Neural cell (in vitro differentiated cells): ENCODE measurements at regions not wholly inside any gene's neighbourhood (a gene's known extent, or its start where the extent isn't known, plus 50 kb on each side); places are given as distances from the start of the nearest gene placed in this dataset.

Source experiments
- H2AFZ ChIP-seq: fragments of 200-600, 300-800 bp; sonication (generic), shearing (Covaris generic); 2 replicates; pipeline ENCODE4 v1.6.0; 2014; ENCODE audit warnings: low read depth, mild to moderate bottlenecking, antibody characterized with exemption, low read length, moderate library complexity
- H3F3A ChIP-seq: fragments of 200-600 bp; shearing (Covaris generic); 2 replicates; pipeline ENCODE4 v1.6.1; 2016; ENCODE audit warnings: mild to moderate bottlenecking, moderate library complexity, mixed read lengths, antibody characterized with exemption, low read length; ENCODE audit not compliant: insufficient read depth, poor library complexity, severe bottlenecking
- H3K27ac ChIP-seq: fragments of 200-600, 300-800 bp; sonication (generic), shearing (Covaris generic); 2 replicates; pipeline ENCODE4 v1.5.1; 2014; ENCODE audit warnings: mild to moderate bottlenecking, low read length, moderate library complexity
- H3K27me3 ChIP-seq: fragments of 300-800, 200-600 bp; sonication (generic), shearing (Covaris generic); 2 replicates; pipeline ENCODE4 v1.6.0; 2014; ENCODE audit warnings: mild to moderate bottlenecking, low read depth, low read length, moderate library complexity; ENCODE audit not compliant: insufficient read depth
- H3K36me3 ChIP-seq: fragments of 300-800, 200-600 bp; sonication (generic), shearing (Covaris generic); 2 replicates; pipeline ENCODE4 v1.5.1; 2014; ENCODE audit warnings: mild to moderate bottlenecking, antibody characterized with exemption, low read length, moderate library complexity; ENCODE audit not compliant: insufficient read depth
- H3K4me2 ChIP-seq: fragments of 300-800, 200-600 bp; sonication (generic), shearing (Covaris generic); 2 replicates; pipeline ENCODE4 v1.6.0; 2014; ENCODE audit warnings: mild to moderate bottlenecking, low read length
- H3K4me3 ChIP-seq: fragments of 300-800, 200-600 bp; sonication (generic), shearing (Covaris generic); 2 replicates; pipeline ENCODE4 v1.5.1; 2014; ENCODE audit warnings: mild to moderate bottlenecking, low read length, moderate library complexity
- H3K79me2 ChIP-seq: fragments of 200-600 bp; shearing (Covaris generic); replicated peaks from 2 replicates; pipeline ENCODE4 v1.6.0; 2014; ENCODE audit warnings: mild to moderate bottlenecking, low read length, moderate library complexity; ENCODE audit not compliant: insufficient read depth
- H3K9ac ChIP-seq: fragments of 300-800, 200-600 bp; sonication (generic), shearing (Covaris generic); 2 replicates; pipeline ENCODE4 v1.6.1; 2016; ENCODE audit warnings: mild to moderate bottlenecking, low read length, mixed read lengths
- H3K9me2 ChIP-seq: fragments of 200-600 bp; shearing (Covaris generic); 2 replicates; pipeline ENCODE4 v1.6.1; 2016; ENCODE audit warnings: mild to moderate bottlenecking, low read length, mixed read lengths; ENCODE audit not compliant: insufficient read depth
- H3K9me3 ChIP-seq: fragments of 200-600, 300-800 bp; sonication (generic), shearing (Covaris generic); 2 replicates; pipeline ENCODE4 v1.6.1; 2016; ENCODE audit warnings: mild to moderate bottlenecking, mixed run types, low read length, moderate library complexity, mixed read lengths
- H4K20me1 ChIP-seq: fragments of 200-600 bp; shearing (Covaris generic); 2 replicates; pipeline ENCODE4 v1.6.1; 2016; ENCODE audit warnings: mild to moderate bottlenecking, mixed run types; ENCODE audit not compliant: insufficient read depth
- EP300 ChIP-seq: fragments of 450-650 bp; conservative IDR thresholded peaks from 2 replicates; pipeline ENCODE4 v1.6.1; 2014; ENCODE audit warnings: antibody characterized with exemption, mild to moderate bottlenecking, moderate library complexity; ENCODE audit not compliant: poor library complexity, severe bottlenecking
- EZH2 ChIP-seq: fragments of 200-600, 300-800 bp; shearing (Covaris generic), sonication (generic); IDR thresholded peaks from 2 replicates; pipeline ENCODE4 v1.6.1; 2014; ENCODE audit warnings: antibody characterized with exemption, low read length, borderline replicate concordance, mild to moderate bottlenecking; ENCODE audit not compliant: insufficient read depth, poor library complexity, severe bottlenecking
- MXI1 ChIP-seq: fragments of 450-650 bp; conservative IDR thresholded peaks from 2 replicates; pipeline ENCODE4 v1.6.1; 2014; ENCODE audit warnings: antibody characterized with exemption, mild to moderate bottlenecking; ENCODE audit not compliant: poor library complexity, severe bottlenecking
- POLR2AphosphoS5 ChIP-seq: IDR thresholded peaks from 2 replicates; pipeline ENCODE4 v1.6.1; 2012
- RAD21 ChIP-seq: fragments of 450-650 bp; conservative IDR thresholded peaks from 2 replicates; pipeline ENCODE4 v1.6.1; 2014; ENCODE audit warnings: antibody characterized with exemption, mild to moderate bottlenecking, moderate library complexity
- REST ChIP-seq: IDR thresholded peaks from 2 replicates; pipeline ENCODE4 v1.6.1; 2012; ENCODE audit warnings: borderline replicate concordance
- SMC3 ChIP-seq: fragments of 450-650 bp; conservative IDR thresholded peaks from 2 replicates; pipeline ENCODE4 v1.6.1; 2014; ENCODE audit warnings: antibody characterized with exemption, mild to moderate bottlenecking, moderate library complexity; ENCODE audit not compliant: poor library complexity
- TAF1 ChIP-seq: IDR thresholded peaks from 2 replicates; pipeline ENCODE4 v1.6.1; 2012; ENCODE audit warnings: low read depth
- TF ChIP-seq, protein P1 (sequence below): fragments of 450-650 bp; IDR thresholded peaks from 2 replicates; pipeline ENCODE4 v1.5.1; 2014; ENCODE audit warnings: antibody characterized with exemption, mild to moderate bottlenecking, moderate library complexity; ENCODE audit not compliant: poor library complexity, severe bottlenecking

GRCh38 chr3:150165396-150166094 lies 194.8 kb upstream of the PFN2 start:
- no peak overlapping the region for H2AFZ ChIP-seq
- no peaks in the 10 kb centered on the region for H3K79me2 ChIP-seq
- H3K9me3 ChIP-seq: no peaks in the 10 kb centered on the region
- no peaks in the 10 kb centered on the region for H3K27me3 ChIP-seq
- H3K36me3 ChIP-seq: no peaks in the 10 kb centered on the region
- H4K20me1 ChIP-seq: no peaks in the 10 kb centered on the region
- no peaks in the 10 kb centered on the region for H3K9me2 ChIP-seq
- TF ChIP-seq RAD21 (no peak), REST (no peak), EZH2 (no peak), SMC3 (no peak), POLR2AphosphoS5 (no peak), TAF1 (no peak), MXI1 (no peak), EP300 (no peak)
- TF ChIP-seq, protein P1, sequence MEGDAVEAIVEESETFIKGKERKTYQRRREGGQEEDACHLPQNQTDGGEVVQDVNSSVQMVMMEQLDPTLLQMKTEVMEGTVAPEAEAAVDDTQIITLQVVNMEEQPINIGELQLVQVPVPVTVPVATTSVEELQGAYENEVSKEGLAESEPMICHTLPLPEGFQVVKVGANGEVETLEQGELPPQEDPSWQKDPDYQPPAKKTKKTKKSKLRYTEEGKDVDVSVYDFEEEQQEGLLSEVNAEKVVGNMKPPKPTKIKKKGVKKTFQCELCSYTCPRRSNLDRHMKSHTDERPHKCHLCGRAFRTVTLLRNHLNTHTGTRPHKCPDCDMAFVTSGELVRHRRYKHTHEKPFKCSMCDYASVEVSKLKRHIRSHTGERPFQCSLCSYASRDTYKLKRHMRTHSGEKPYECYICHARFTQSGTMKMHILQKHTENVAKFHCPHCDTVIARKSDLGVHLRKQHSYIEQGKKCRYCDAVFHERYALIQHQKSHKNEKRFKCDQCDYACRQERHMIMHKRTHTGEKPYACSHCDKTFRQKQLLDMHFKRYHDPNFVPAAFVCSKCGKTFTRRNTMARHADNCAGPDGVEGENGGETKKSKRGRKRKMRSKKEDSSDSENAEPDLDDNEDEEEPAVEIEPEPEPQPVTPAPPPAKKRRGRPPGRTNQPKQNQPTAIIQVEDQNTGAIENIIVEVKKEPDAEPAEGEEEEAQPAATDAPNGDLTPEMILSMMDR: no peak
- H3K27ac ChIP-seq: no peak overlapping the region
- no peak overlapping the region for H3K4me3 ChIP-seq
- H3K9ac ChIP-seq: no peak overlapping the region
- no peaks in the 10 kb centered on the region for H3F3A ChIP-seq
- no peak overlapping the region for H3K4me2 ChIP-seq

DNA sequence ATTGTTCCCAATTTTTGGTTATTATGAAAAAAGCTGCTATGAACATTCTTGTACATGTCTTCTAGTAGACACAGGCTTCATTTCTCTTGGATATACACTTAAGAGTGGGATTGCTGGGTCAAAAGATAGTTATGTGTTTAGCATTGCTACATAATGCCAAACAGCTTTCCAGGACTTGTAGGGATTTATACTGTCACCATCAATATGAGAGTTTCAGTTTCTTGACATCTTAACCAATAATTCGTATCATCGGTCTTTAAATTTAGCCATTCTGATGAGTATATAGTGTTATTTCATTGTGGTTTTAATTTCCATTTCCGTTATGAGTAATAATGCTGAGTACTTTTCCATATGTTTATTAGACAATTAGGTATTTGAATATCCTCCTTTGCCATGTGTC lies 190.3 kb upstream of the PFN2 start:
- no peaks in the 10 kb centered on the region for H3F3A ChIP-seq
- no peaks in the 10 kb centered on the region for H3K36me3 ChIP-seq
- no peaks in the 10 kb centered on the region for H4K20me1 ChIP-seq
- no peaks in the 10 kb centered on the region for H3K27me3 ChIP-seq
- H3K9ac ChIP-seq: no peak overlapping the region
- no peak overlapping the region for H2AFZ ChIP-seq
- no peak overlapping the region for H3K4me2 ChIP-seq
- H3K27ac ChIP-seq: no peak overlapping the region
- no peak overlapping the region for H3K4me3 ChIP-seq
- no peaks in the 10 kb centered on the region for H3K9me2 ChIP-seq
- H3K79me2 ChIP-seq: no peaks in the 10 kb centered on the region
- H3K9me3 ChIP-seq: no peaks in the 10 kb centered on the region
- TF ChIP-seq SMC3: no peak
- TF ChIP-seq MXI1: no peak
- no peak for TF ChIP-seq TAF1
- TF ChIP-seq POLR2AphosphoS5: no peak
- TF ChIP-seq, protein P1: no peak
- no peak for TF ChIP-seq RAD21
- no peak for TF ChIP-seq EZH2
- no peak for TF ChIP-seq EP300
- no peak for TF ChIP-seq REST
